Hematopoietic multipotent progenitor cell treated with erythropoietin and hydrocortisone succinate and interleukin-3 and kit ligand, for 8 days (in vitro differentiated cells): ENCODE measurements at regions not wholly inside any gene's neighbourhood (a gene's known extent, or its start where the extent isn't known, plus 50 kb on each side); places are given as distances from the start of the nearest gene placed in this dataset.
A peak's percentile ranks its signal among the peaks of the same experiment; 100 is the strongest.

Experiments
- DNase-seq: peaks from one replicate; pipeline ENCODE4 v3.0.0-alpha.2; 2015

DNA sequence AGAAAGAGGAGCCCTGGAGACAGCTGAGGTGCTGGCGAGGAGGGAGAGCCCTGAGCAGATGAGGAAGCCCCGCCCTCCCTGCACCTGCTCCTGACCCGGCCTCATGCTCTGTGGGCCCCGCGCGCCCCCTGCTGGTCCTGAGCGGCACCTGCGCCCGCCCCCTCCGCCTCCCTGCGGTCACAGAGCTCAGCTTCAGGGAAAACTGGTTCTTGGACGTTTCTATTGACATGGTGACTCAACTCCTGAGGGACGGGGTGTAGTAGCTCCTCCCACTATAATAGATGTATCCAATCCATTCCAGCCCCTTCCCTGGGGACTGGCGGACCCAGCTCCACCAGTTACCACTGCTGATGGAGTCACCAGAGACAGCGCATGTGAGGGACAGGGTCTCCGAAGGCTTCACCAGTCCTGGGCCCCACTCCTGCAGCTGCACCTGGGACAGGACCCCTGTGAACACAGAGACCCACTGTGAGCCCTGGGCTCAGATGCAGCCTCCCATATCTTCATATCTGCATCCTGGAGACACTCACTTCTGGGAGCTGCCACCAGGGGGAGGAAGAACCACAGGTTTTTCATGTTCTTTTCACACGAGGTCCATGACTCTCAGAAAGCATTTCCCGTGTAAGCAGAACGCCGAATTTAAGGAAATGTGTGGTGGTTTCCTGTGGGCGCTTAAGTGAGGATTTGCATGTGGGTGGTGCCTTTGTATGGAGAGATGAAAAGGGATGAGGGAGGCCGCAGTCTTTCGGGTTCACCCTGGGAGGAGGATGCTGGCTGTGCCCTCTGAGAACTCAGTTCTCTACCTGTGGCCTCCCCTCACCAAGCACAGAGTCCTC is 1346.4 kb downstream of the TMEM121 start:
- DNase-seq: peak; percentile 87

DNA sequence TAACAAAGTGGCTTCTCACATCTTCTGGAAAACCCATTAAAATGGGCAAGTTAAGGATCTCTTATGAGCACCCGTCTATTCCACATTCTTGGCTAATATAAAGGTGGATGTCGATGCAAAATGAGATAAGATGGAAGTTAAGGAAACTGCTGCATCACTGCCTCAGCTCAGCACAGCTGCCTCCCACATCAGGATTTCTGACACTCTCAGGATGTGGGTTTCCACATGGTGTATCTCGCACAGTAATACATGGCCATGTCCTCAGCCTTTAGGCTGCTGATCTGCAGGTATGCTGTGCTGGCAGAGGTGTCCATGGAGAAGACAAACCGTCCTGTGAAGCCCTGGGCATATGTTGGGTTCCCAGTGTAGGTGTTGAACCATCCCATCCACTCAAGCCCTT is 1348.0 kb downstream of the TMEM121 start:
- no peak for DNase-seq

DNA sequence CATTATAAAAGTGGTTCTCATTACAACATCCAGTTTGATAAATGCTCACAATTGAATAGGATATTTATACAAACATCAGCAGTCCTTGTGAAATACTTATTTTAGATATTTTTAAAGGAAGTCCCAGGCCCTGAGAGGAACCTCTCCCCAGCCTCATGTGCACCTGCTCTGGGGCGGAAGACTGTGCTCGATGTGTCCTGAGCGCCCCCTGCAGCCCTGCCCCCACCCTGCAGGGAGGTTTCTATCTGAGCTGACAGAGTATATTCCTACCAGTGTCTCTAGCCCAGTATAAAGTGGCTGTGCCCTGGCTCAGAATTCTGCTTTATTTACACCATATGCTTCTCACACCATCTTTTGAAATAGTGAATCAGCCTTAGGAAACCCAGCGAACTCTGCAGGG is 1349.1 kb downstream of the TMEM121 start:
- peak; percentile 61 for DNase-seq

DNA sequence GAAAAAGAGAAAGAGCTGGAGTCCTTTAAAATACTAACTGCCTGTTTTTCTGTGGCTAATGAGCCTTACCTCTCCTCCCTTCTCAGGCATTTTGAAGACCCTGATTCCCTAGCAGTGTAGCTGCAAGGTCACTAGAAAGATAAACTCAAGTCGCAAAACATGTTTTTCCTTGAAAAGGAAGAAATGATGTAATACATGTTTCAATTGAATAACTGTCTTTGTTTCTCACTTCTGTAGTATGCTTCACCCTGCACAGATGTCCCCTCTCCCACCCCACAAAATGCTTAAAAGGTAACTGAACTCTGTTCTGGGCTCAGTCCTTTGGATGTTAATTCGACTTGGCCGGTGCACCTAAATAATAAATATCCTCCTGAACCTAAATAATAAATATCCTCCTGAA is 1350.3 kb downstream of the TMEM121 start:
- peak; percentile 17 for DNase-seq

DNA sequence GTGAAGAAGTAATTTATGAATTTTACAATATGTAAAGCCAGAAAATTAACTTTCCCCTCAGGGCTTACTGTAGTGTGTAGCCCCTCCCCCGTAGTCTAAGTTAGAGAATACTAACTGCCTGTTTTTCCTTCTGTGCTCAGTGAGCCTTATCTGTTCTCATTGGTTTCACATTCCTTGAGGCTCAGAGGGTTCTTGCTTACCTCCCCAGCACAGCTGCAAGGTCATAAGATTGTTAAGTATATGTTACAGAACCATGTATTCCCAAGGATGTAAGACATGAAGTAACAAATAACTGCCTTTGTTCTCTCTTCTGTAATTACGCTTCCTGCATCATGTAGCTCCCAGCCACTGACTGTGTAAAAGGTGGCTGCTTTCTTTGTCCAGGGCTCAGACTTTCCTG is 1351.1 kb downstream of the TMEM121 start:
- DNase-seq: peak; percentile 69

DNA sequence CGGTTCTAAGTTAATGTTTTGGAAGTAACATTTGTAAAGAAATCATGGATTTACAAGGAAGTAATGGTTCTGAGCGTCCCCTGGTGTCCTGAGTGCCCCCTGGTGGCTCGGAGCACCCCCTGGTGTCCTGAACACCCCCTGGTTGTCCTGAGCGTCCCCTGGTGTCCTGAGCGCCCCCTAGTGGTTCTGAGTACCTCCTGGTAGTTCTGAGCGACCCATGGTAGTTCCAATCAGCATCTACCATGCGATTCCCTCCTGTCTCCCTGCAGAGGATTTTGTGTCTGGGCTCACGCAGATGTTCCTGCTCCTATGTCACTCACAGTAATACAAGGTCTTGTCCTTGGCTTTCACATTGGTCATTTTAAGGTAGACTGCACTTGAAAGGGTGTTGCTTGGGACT is 1352.9 kb downstream of the TMEM121 start:
- DNase-seq: peak; percentile 89

DNA sequence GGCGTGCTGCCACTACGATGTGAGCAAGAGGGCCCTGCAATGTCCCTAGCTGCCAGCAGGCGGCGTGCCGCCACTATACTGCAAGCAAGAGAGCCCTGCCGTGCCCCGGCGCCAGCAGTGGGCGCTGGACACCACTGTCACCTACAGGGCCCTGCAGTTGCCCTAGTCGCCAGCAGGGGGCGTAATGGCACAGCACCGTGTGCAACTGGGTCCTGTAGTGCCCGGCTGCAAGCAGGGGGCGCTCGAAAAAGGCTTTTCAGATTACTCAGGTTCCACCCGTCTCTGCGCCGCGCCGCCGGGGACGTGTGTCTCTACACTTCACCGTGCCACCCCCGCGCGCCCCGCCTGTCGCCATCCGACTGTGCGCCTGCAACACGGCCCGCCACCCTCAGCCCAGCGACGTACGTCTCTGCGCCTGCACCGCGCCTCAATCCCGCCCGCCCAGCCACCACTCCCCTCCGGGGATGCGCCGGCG is 1356.9 kb downstream of the TMEM121 start:
- peak; percentile 22 for DNase-seq
